Ovary (tissue), 7 donors: ENCODE measurements at regions not wholly inside any gene's neighbourhood (a gene's known extent, or its start where the extent isn't known, plus 50 kb on each side); places are given as distances from the start of the nearest gene placed in this dataset.

Experiments
- DNase-seq, 5 donors: peaks; one replicate each; pipeline ENCODE4 v3.0.0-alpha.2; 2019 to 2020
- H3K27ac ChIP-seq, 2 donors: fragments of 200-600 bp; one replicate each; pipeline versions ENCODE4 v1.5.1 to v1.8.0; 2019 to 2022
- H3K27me3 ChIP-seq: fragments of 200-600 bp; one replicate; pipeline ENCODE4 v1.8.0; 2022
- H3K36me3 ChIP-seq: fragments of 200-600 bp; sonication (generic); one replicate; pipeline ENCODE4 v1.5.1; 2019
- H3K4me1 ChIP-seq: one replicate; pipeline ENCODE4 v1.8.1; 2013; ENCODE audit warnings: mild to moderate bottlenecking, moderate library complexity; ENCODE audit not compliant: insufficient read depth
- H3K4me3 ChIP-seq: fragments of 200-600 bp; sonication (generic); one replicate; pipeline ENCODE4 v1.5.1; 2017
- H3K9me3 ChIP-seq, 2 donors: fragments of 200-600 bp in 1 of 2; sonication (generic) in 1 of 2; one replicate each; pipeline versions ENCODE4 v1.5.1 to v1.8.1; 2013 to 2019; ENCODE audit warnings: mild to moderate bottlenecking in 1 of 2, moderate library complexity in 1 of 2
- EP300 ChIP-seq: sonication (generic); formaldehyde crosslinking; IDR thresholded peaks from one replicate; pipeline ENCODE4 v1.6.1; 2017; ENCODE audit warnings: antibody characterized with exemption
- POLR2A ChIP-seq: fragments of 450-650 bp; IDR thresholded peaks from one replicate; pipeline ENCODE4 v1.6.1; 2017; ENCODE audit warnings: antibody characterized with exemption, mild to moderate bottlenecking, moderate library complexity
- WGBS, 3 donors: extraction: QIAGEN DNeasy Blood & Tissue Kit in 1 of 3; methylation state at CpG; one replicate each; pipeline versions ENCODE4 v1.1.5 to v1.1.7; 2013 to 2017; 5-methylcytosine and 5-hydroxymethylcytosine counted together
- intact Hi-C, 4 donors: fragments of 100-400 bp; cut with DNase I; formaldehyde crosslinking; loops; one replicate each; pipeline versions ENCODE4 v1.11.0 to v1.15.1; 2022 to 2023
- TF ChIP-seq, protein P1 (sequence below), 3 donors: fragments of 450-650 bp in 2 of 3; fragments of 200-600 bp in 1 of 3; IDR thresholded peaks; one replicate each; pipeline versions ENCODE4 v1.5.1 to v1.8.0; 2016 to 2022; ENCODE audit warnings: antibody characterized with exemption in 3 of 3, mild to moderate bottlenecking in 1 of 3
- donor health status: DM: no; HTN: no; CAD: no; lungs with moderate emphysema.
- donor health status: DM: no; HTN: no; CAD: no.
- donor health status: Bipolar disorder and iron deficiency.
- donor health status: DM: no; HTN: no; CAD: no.
- donor health status: DM: yes; HTN: yes; CAD: no.

DNA sequence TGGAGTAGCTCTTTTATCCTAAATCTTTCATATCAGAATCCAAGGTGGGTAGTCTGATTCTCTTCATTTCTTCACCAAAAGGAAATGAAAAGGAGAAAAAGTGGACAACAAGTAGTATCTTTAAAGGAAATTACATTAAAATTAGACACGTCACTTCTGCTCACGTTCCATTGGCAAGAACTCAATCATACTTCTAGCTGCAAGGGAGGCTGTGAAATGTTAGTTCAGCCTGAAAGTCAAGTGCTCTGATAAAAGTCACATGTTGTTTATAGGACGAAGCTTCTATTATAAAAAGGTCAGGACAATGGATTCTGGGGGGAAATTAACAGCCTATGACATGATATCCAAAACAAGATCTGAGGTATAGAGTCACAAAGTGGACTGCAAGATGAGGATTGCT, 164.6 kb upstream of the MCTP2 start:
- Histone ChIP-seq H3K9me3 (no peaks in the 10 kb centered on the region), H3K27ac (no peak overlapping the region), H3K4me3 (no peak overlapping the region), H3K36me3 (no peaks in the 10 kb centered on the region), H3K4me1 (no peaks in the 10 kb centered on the region), H3K27me3 (no peaks in the 10 kb centered on the region)
- intact Hi-C loops = no loop called here
- WGBS, 3 donors = 75 to 87% (median 86%) methylated on average over 3 of the region's 3 CpGs
- no peak for TF ChIP-seq POLR2A
- TF ChIP-seq EP300 = no peak
- TF ChIP-seq, protein P1, sequence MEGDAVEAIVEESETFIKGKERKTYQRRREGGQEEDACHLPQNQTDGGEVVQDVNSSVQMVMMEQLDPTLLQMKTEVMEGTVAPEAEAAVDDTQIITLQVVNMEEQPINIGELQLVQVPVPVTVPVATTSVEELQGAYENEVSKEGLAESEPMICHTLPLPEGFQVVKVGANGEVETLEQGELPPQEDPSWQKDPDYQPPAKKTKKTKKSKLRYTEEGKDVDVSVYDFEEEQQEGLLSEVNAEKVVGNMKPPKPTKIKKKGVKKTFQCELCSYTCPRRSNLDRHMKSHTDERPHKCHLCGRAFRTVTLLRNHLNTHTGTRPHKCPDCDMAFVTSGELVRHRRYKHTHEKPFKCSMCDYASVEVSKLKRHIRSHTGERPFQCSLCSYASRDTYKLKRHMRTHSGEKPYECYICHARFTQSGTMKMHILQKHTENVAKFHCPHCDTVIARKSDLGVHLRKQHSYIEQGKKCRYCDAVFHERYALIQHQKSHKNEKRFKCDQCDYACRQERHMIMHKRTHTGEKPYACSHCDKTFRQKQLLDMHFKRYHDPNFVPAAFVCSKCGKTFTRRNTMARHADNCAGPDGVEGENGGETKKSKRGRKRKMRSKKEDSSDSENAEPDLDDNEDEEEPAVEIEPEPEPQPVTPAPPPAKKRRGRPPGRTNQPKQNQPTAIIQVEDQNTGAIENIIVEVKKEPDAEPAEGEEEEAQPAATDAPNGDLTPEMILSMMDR (IDR thresholded peaks at IDR 0.05) = no peak
- no peak for DNase-seq

DNA sequence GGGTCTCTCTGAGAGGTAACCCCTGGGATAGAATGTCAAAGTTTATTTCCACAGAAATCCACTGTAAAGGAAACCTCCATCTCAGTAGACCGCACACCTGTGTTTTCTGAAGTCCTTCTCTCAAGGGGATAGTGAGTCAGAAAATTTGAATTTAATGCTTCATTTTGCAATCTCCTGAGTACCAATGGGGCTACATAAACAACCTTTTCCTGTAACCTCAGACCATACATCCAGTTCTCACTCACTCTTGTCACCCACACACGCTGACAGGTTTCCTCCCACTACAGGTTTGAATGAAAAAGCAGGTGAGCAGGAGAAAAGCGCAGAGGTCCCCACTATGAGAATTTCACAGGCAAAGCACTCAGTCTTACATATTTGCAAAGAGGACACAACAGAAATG, 165.3 kb upstream of the MCTP2 start:
- no peak overlapping the region for H3K4me3 ChIP-seq
- intact Hi-C loops = no loop called here
- no peak overlapping the region for H3K27ac ChIP-seq
- 88 to 89% (median 88%) methylated on average over 3 of the region's 3 CpGs for WGBS, 3 donors
- no peaks in the 10 kb centered on the region for H3K27me3 ChIP-seq
- no peak for TF ChIP-seq POLR2A
- TF ChIP-seq, protein P1 (IDR thresholded peaks at IDR 0.05) = no peak
- no peak for TF ChIP-seq EP300
- no peaks in the 10 kb centered on the region for H3K36me3 ChIP-seq
- H3K4me1 ChIP-seq = no peaks in the 10 kb centered on the region
- no peaks in the 10 kb centered on the region for H3K9me3 ChIP-seq
- DNase-seq = no peak

DNA sequence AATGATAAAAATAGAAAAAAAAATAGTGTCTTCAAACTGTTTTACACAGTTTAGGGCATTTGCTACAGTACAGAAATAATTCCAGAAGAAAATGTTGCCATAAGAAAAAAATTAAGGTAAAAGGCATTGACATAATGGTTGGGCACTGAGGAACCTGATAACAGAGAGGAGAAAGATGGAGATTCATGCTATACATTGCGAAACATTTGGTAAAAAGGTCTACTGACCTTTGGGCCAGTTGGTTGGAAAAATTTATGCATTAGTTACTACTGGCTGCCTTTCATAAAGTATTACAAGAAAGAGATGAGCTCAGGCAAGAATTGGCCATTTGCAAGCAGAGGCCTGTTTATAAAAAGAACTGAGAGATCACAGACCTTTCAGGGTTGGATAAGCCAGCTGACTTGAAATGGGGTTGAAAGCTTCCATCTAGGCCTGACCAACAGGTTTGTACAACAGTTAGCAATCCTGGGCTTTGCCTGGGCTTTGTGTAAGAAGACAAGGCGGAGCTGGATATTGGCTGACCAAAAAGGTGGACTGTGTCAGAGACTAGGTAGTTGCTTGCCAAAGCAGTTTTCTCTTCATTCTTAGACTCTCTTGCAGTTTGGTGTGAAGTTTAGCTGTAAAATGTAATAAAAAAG, 166.6 kb upstream of the MCTP2 start:
- Histone ChIP-seq H3K9me3 (no peaks in the 10 kb centered on the region), H3K4me3 (no peak overlapping the region), H3K27ac (no peak overlapping the region), H3K27me3 (no peaks in the 10 kb centered on the region), H3K36me3 (no peaks in the 10 kb centered on the region), H3K4me1 (no peaks in the 10 kb centered on the region)
- no peak for DNase-seq
- intact Hi-C loops = no loop called here
- TF ChIP-seq POLR2A (no peak), EP300 (no peak)
- TF ChIP-seq, protein P1 (IDR thresholded peaks at IDR 0.05) = no peak
- WGBS, 3 donors = 94 to 97% (median 96%) methylated on average over 2 of the region's 2 CpGs

DNA sequence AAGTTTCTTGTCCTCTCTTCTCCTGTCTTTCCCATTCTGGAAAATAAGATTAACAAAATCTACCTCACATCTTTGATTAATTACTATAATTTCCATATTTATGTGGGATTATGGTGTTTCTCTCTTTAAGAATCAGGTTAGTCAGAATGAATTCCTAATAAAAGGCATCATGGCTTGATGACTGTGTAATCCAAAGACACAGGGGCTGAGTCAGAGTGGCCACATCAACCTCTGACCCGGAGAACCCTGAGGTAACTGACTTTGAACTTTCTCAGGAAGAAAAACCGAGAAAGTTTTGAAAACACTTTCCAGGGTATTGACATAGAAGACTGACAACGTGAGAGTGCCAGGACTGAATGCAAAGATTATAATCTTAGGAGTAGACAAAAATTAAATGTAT, 170.3 kb upstream of the MCTP2 start:
- intact Hi-C loops = no loop called here
- Histone ChIP-seq H3K27me3 (no peaks in the 10 kb centered on the region), H3K4me1 (no peaks in the 10 kb centered on the region), H3K36me3 (no peaks in the 10 kb centered on the region), H3K27ac (no peak overlapping the region), H3K9me3 (no peaks in the 10 kb centered on the region), H3K4me3 (no peak overlapping the region)
- TF ChIP-seq POLR2A = no peak
- TF ChIP-seq, protein P1 (IDR thresholded peaks at IDR 0.05) = no peak
- TF ChIP-seq EP300 = no peak
- WGBS, 3 donors = 71 to 78% (median 73%) methylated on average over 3 of the region's 3 CpGs
- no peak for DNase-seq
